CD4-positive, alpha-beta T cell (primary cell): ENCODE measurements at regions not wholly inside any gene's neighbourhood (a gene's known extent, or its start where the extent isn't known, plus 50 kb on each side); places are given as distances from the start of the nearest gene placed in this dataset.

Source experiments
- ATAC-seq: fragments of 200-7000 bp; cut with Tn5 transposase; one replicate; pipeline ENCODE4 v1.10.0; 2022; ENCODE audit warnings: mild to moderate bottlenecking; ENCODE audit not compliant: poor library complexity
- CTCF ChIA-PET: fragments of 350-600 bp; sonication (Branson Sonifier 250); formaldehyde crosslinking; loops from one replicate; lab custom pipeline; 2021; ENCODE audit warnings: antibody characterized with exemption, inconsistent platforms; lab: Charles Lee
- POLR2A ChIA-PET: fragments of 350-600 bp; sonication (Branson Sonifier 250); formaldehyde crosslinking; loops from one replicate; lab custom pipeline; 2021; ENCODE audit warnings: antibody characterized with exemption, inconsistent platforms; lab: Charles Lee
- DNase-seq, 14 experiments: peaks; one replicate each; pipeline ENCODE4 v3.0.0-alpha.2; 2013 to 2020; ENCODE audit warnings: mixed read lengths in 2 of 14
- H3K27ac ChIP-seq, 2 donors: one replicate each; pipeline versions ENCODE4 v1.5.1 to v1.7.0; 2013; ENCODE audit warnings: low read length in 2 of 2, low read depth in 1 of 2, mild to moderate bottlenecking in 1 of 2
- H3K27me3 ChIP-seq, 2 experiments: 1 replicate in 1 of 2; 2 replicates in 1 of 2; pipeline versions ENCODE4 v1.6.1 to v1.7.0; 2013; ENCODE audit warnings: low read length in 2 of 2, control low read depth in 1 of 2, mild to moderate bottlenecking in 1 of 2, moderate library complexity in 1 of 2; ENCODE audit not compliant: insufficient read depth in 2 of 2, control insufficient read depth in 1 of 2
- H3K36me3 ChIP-seq: one replicate; pipeline ENCODE4 v1.6.1; 2013; ENCODE audit warnings: low read length, control low read depth; ENCODE audit not compliant: insufficient read depth
- H3K4me1 ChIP-seq: one replicate; pipeline ENCODE4 v1.6.1; 2013; ENCODE audit warnings: low read length, control low read depth; ENCODE audit not compliant: insufficient read depth
- H3K4me3 ChIP-seq: one replicate; pipeline ENCODE4 v1.5.1; 2013; ENCODE audit warnings: mild to moderate bottlenecking, low read length, moderate library complexity
- H3K9me3 ChIP-seq, 2 experiments: 1 replicate in 1 of 2; 2 replicates in 1 of 2; pipeline versions ENCODE4 v1.6.1 to v1.7.0; 2013; ENCODE audit warnings: low read length in 2 of 2, mild to moderate bottlenecking in 2 of 2, control low read depth in 1 of 2, moderate library complexity in 1 of 2; ENCODE audit not compliant: control insufficient read depth in 1 of 2, insufficient read depth in 1 of 2
- H3K27ac Mint-ChIP-seq: one replicate; pipeline ENCODE4 v1.8.0; 2020; ENCODE audit warnings: mixed read lengths
- H3K27me3 Mint-ChIP-seq: one replicate; pipeline ENCODE4 v1.8.0; 2021; ENCODE audit warnings: mixed read lengths
- H3K36me3 Mint-ChIP-seq: one replicate; pipeline ENCODE4 v1.8.0; 2021; ENCODE audit warnings: low read depth, mixed read lengths
- H3K4me1 Mint-ChIP-seq: one replicate; pipeline ENCODE4 v1.8.0; 2021; ENCODE audit warnings: low read depth, mixed read lengths
- H3K4me3 Mint-ChIP-seq: one replicate; pipeline ENCODE4 v1.8.0; 2020; ENCODE audit warnings: mild to moderate bottlenecking, mixed read lengths
- H3K9me3 Mint-ChIP-seq: one replicate; pipeline ENCODE4 v1.8.0; 2020; ENCODE audit warnings: mixed read lengths
- intact Hi-C, 2 experiments: fragments of 100-400 bp; cut with DNase I in 1 of 2; cut with micrococcal nuclease in 1 of 2; formaldehyde crosslinking; loops; one replicate each; pipeline versions ENCODE4 v1.15.1 to v1.9.0; 2023 to 2025; cut with DNase I, micrococcal nuclease
- TF ChIP-seq, protein P1 (sequence below): fragments of 200-600 bp; IDR thresholded peaks from one replicate; pipeline ENCODE4 v1.8.0; 2022; ENCODE audit warnings: antibody characterized with exemption, mild to moderate bottlenecking

- Mint-ChIP-seq H3K4me3 (no peak overlapping the region), H3K27me3 (no peaks in the 10 kb centered on the region), H3K36me3 (no peaks in the 10 kb centered on the region), H3K27ac (no peak overlapping the region), H3K4me1 (no peaks in the 10 kb centered on the region), H3K9me3 (no peaks in the 10 kb centered on the region)
- Histone ChIP-seq H3K4me3 (no peak overlapping the region), H3K4me1 (no peaks in the 10 kb centered on the region), H3K27me3 (no peaks in the 10 kb centered on the region), H3K9me3 (no peaks in the 10 kb centered on the region), H3K27ac (no peak overlapping the region), H3K36me3 (no peaks in the 10 kb centered on the region)
- ChIA-PET CTCF (no interaction called here), POLR2A (no interaction called here)
- TF ChIP-seq, protein P1, sequence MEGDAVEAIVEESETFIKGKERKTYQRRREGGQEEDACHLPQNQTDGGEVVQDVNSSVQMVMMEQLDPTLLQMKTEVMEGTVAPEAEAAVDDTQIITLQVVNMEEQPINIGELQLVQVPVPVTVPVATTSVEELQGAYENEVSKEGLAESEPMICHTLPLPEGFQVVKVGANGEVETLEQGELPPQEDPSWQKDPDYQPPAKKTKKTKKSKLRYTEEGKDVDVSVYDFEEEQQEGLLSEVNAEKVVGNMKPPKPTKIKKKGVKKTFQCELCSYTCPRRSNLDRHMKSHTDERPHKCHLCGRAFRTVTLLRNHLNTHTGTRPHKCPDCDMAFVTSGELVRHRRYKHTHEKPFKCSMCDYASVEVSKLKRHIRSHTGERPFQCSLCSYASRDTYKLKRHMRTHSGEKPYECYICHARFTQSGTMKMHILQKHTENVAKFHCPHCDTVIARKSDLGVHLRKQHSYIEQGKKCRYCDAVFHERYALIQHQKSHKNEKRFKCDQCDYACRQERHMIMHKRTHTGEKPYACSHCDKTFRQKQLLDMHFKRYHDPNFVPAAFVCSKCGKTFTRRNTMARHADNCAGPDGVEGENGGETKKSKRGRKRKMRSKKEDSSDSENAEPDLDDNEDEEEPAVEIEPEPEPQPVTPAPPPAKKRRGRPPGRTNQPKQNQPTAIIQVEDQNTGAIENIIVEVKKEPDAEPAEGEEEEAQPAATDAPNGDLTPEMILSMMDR = no peak
- DNase-seq (no peak), ATAC-seq (no peak)
- intact Hi-C loops = no loop called here
Measured at GRCh38 chr20:50304923-50305635, 114.4 kb downstream of the CEBPB start.

DNA sequence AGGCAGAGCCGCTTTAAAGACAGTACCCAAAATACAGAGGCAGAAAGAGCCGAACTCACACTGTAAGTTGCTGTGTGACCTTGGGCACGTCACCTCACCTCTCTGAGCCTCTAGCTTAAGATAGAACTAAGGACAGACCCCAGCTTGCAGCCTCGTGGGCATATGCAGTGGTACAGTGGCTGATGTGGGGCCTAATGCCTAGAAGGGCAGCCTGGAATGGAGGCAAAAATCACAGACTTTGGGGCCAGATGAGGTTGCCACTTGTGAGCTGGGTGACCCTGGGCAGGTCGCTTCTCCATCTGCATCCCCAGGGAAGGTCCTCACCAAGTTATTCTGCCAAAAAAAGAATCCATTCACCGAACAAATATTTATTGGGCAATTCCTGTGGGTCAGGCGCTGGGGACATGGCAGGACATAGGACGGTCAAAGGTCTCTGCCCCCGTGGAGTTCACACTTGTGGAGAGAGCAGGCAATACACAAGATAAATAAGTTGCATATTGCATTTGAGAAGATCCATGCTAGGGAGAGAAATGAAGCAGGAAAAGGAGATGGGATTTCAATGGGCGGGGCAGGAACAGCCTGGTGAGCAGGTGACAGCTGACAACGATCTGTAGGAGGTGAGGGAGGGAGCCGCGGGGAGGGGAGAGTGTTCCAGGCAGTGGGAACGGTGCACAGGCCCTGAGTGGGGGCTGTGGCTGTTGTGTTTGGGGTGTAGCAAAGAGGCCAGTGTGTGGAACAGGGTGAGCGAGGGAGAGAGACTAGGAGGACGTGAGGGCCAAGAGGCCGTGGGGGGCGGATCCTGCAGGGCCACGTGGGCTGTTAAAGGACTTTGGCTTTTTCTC lies 115.2 kb downstream of the CEBPB start:
- Histone ChIP-seq H3K4me1 (no peaks in the 10 kb centered on the region), H3K27ac (no peak overlapping the region), H3K27me3 (no peaks in the 10 kb centered on the region), H3K4me3 (no peak overlapping the region), H3K36me3 (no peaks in the 10 kb centered on the region), H3K9me3 (no peaks in the 10 kb centered on the region)
- H3K4me1 Mint-ChIP-seq = no peaks in the 10 kb centered on the region
- H3K27ac Mint-ChIP-seq = no peak overlapping the region
- ChIA-PET POLR2A (no interaction called here), CTCF (no interaction called here)
- H3K27me3 Mint-ChIP-seq = no peaks in the 10 kb centered on the region
- no peak for ATAC-seq
- H3K4me3 Mint-ChIP-seq = no peak overlapping the region
- H3K9me3 Mint-ChIP-seq = no peaks in the 10 kb centered on the region
- intact Hi-C loops = no loop called here
- H3K36me3 Mint-ChIP-seq = no peaks in the 10 kb centered on the region
- DNase-seq = no peak
- TF ChIP-seq, protein P1 = no peak

DNA sequence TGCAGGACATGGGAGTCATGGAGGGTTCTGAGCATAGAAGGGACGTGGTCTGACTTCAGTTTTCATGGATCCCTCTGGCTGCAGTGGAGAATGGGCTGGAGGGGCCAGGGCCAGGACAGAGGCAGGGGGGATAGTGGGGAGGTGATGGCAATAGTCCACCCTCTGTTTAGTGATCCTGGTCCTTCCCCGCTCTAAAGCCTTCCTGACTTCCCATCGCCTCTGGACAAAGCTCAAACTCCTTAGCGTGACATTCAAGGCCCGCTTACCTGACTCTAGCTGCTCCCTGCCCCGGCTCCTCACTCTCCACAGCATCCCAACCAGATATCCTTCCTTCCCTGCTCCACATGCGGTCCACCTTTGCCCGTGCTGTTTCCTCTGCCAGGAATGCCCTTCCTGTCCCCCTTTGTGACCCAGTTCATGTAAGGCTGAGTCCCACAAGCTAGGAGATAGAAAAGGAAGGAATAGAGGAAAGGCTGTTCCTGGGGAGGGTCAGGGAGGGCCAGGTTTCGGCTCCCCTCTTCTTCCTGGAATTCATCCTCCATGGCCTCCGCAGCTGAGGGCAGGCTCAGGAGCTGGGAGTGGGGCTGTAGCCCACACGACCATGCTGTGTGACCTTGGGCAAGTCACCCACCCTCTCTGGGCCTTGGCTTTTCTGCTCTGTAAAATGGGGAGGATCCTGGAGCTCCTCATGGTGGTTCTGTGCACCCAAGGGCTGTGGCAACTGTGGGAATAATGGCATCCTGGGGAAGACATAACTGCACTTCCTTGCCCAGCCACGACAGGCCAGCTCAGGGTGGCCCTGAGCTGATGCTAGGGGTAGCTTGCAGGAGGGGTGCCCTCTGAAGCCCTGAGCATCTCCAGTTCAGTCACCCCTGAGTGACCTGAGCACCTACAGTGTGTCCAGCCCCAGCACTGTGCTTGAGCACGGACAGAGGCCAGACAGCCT lies 116.1 kb downstream of the CEBPB start:
- CTCF ChIA-PET = no interaction called here
- intact Hi-C loops = no loop called here
- Histone ChIP-seq H3K9me3 (no peaks in the 10 kb centered on the region), H3K27me3 (no peaks in the 10 kb centered on the region), H3K27ac (no peak overlapping the region), H3K4me1 (no peaks in the 10 kb centered on the region), H3K36me3 (no peaks in the 10 kb centered on the region), H3K4me3 (no peak overlapping the region)
- POLR2A ChIA-PET = no interaction called here
- DNase-seq (no peak), ATAC-seq (no peak)
- Mint-ChIP-seq H3K4me1 (no peaks in the 10 kb centered on the region), H3K9me3 (no peaks in the 10 kb centered on the region), H3K36me3 (no peaks in the 10 kb centered on the region), H3K27me3 (no peaks in the 10 kb centered on the region), H3K27ac (no peak overlapping the region), H3K4me3 (no peak overlapping the region)
- TF ChIP-seq, protein P1 = no peak
